ENCODE measurements at regions not wholly inside any gene's neighbourhood (a gene's known extent, or its start where the extent isn't known, plus 50 kb on each side); places are given as distances from the start of the nearest gene placed in this dataset.

- TF ChIP-seq POLR2A (IDR thresholded peaks at IDR 0.05) (no peak), CTCF (IDR thresholded peaks at IDR 0.05 in 4 of 5, conservative IDR thresholded peaks at IDR 0.05 in 1 of 5) (no peak)
- Histone ChIP-seq H3K36me3 (no peaks in the 10 kb centered on the region), H3K9me3 (no peaks in the 10 kb centered on the region), H3K27me3 (no peaks in the 10 kb centered on the region), H3K27ac (no peak overlapping the region), H3K4me1 (no peaks in the 10 kb centered on the region), H3K4me3 (no peak overlapping the region)
- intact Hi-C loops (cut with DNase I; ENCODE audit: low total_unique reads): no loop called here
- ATAC-seq (no peak), DNase-seq (no peak)
- in situ Hi-C loops (cut with MboI; ENCODE audit: low sequenced_read_pairs in 4 of 4): no loop called here
Measured at GRCh38 chr16:5560084-5560483, 462.5 kb upstream of the EEF2KMT start.

GRCh38 chr16:5557966-5558365 lies 460.4 kb upstream of the EEF2KMT start:
- H3K4me1 ChIP-seq: no peaks in the 10 kb centered on the region
- ATAC-seq (no peak), DNase-seq (no peak)
- H3K36me3 ChIP-seq: no peaks in the 10 kb centered on the region
- no peaks in the 10 kb centered on the region for H3K9me3 ChIP-seq
- intact Hi-C loops (cut with DNase I; ENCODE audit: low total_unique reads) (no loop called here), in situ Hi-C loops (cut with MboI; ENCODE audit: low sequenced_read_pairs in 4 of 4) (no loop called here)
- no peak overlapping the region for H3K27ac ChIP-seq
- H3K27me3 ChIP-seq: no peaks in the 10 kb centered on the region
- TF ChIP-seq POLR2A (IDR thresholded peaks at IDR 0.05) (no peak), CTCF (IDR thresholded peaks at IDR 0.05 in 4 of 5, conservative IDR thresholded peaks at IDR 0.05 in 1 of 5) (no peak)
- H3K4me3 ChIP-seq: no peak overlapping the region

- no peak overlapping the region for H3K4me3 ChIP-seq
- DNase-seq: no peak
- no peaks in the 10 kb centered on the region for H3K4me1 ChIP-seq
- no peak overlapping the region for H3K27ac ChIP-seq
- in situ Hi-C loops (cut with MboI; ENCODE audit: low sequenced_read_pairs in 4 of 4) (no loop called here), intact Hi-C loops (cut with DNase I; ENCODE audit: low total_unique reads) (no loop called here)
- no peaks in the 10 kb centered on the region for H3K27me3 ChIP-seq
- no peak for ATAC-seq
- no peak for TF ChIP-seq CTCF (IDR thresholded peaks at IDR 0.05 in 4 of 5, conservative IDR thresholded peaks at IDR 0.05 in 1 of 5)
- TF ChIP-seq POLR2A (IDR thresholded peaks at IDR 0.05): no peak
- H3K9me3 ChIP-seq: no peaks in the 10 kb centered on the region
- no peaks in the 10 kb centered on the region for H3K36me3 ChIP-seq
Measured at GRCh38 chr16:5557448-5557847, 459.9 kb upstream of the EEF2KMT start.

- DNase-seq (no peak), ATAC-seq (no peak)
- Histone ChIP-seq H3K4me1 (no peaks in the 10 kb centered on the region), H3K9me3 (no peaks in the 10 kb centered on the region), H3K4me3 (no peak overlapping the region), H3K27me3 (no peaks in the 10 kb centered on the region), H3K27ac (no peak overlapping the region), H3K36me3 (no peaks in the 10 kb centered on the region)
- intact Hi-C loops (cut with DNase I; ENCODE audit: low total_unique reads) (no loop called here), in situ Hi-C loops (cut with MboI; ENCODE audit: low sequenced_read_pairs in 4 of 4) (no loop called here)
- TF ChIP-seq CTCF (IDR thresholded peaks at IDR 0.05 in 4 of 5, conservative IDR thresholded peaks at IDR 0.05 in 1 of 5): no peak
- TF ChIP-seq POLR2A (IDR thresholded peaks at IDR 0.05): no peak
Measured at GRCh38 chr16:5556158-5556810, 458.7 kb upstream of the EEF2KMT start.

GRCh38 chr16:5551909-5552308 lies 454.3 kb upstream of the EEF2KMT start:
- Histone ChIP-seq H3K4me3 (no peak overlapping the region), H3K4me1 (no peaks in the 10 kb centered on the region), H3K9me3 (no peaks in the 10 kb centered on the region), H3K27me3 (no peaks in the 10 kb centered on the region), H3K36me3 (no peaks in the 10 kb centered on the region), H3K27ac (no peak overlapping the region)
- TF ChIP-seq CTCF (IDR thresholded peaks at IDR 0.05 in 4 of 5, conservative IDR thresholded peaks at IDR 0.05 in 1 of 5) (no peak), POLR2A (IDR thresholded peaks at IDR 0.05) (no peak)
- ATAC-seq (no peak), DNase-seq (no peak)
- intact Hi-C loops (cut with DNase I; ENCODE audit: low total_unique reads): no loop called here
- in situ Hi-C loops (cut with MboI; ENCODE audit: low sequenced_read_pairs in 4 of 4): no loop called here
